Spleen (tissue), 11 donors: ENCODE measurements at regions not wholly inside any gene's neighbourhood (a gene's known extent, or its start where the extent isn't known, plus 50 kb on each side); places are given as distances from the start of the nearest gene placed in this dataset.

ENCODE experiments used
- DNase-seq: peaks from one replicate; pipeline ENCODE4 v3.0.0-alpha.2; 2020
- H3K27ac ChIP-seq, 8 donors: fragments of 200-600 bp; sonication (generic) in 7 of 8; 1 replicate in 4 of 8; 2 replicates in 4 of 8; pipeline versions ENCODE4 v1.5.0 to v1.8.0; 2016 to 2021; ENCODE audit warnings: inconsistent platforms in 4 of 8, mild to moderate bottlenecking in 4 of 8, moderate library complexity in 1 of 8
- H3K27me3 ChIP-seq, 7 donors: fragments of 200-600 bp; sonication (generic) in 6 of 7; replicated peaks in 1 of 7; 1 replicate in 4 of 7; 2 replicates in 3 of 7; pipeline versions ENCODE4 v1.5.0 to v1.8.0; 2016 to 2021; ENCODE audit warnings: inconsistent platforms in 3 of 7, mild to moderate bottlenecking in 1 of 7
- H3K36me3 ChIP-seq, 6 donors: fragments of 200-600 bp; sonication (generic) in 5 of 6; 1 replicate in 4 of 6; 2 replicates in 2 of 6; pipeline versions ENCODE4 v1.5.0 to v1.8.0; 2016 to 2021; ENCODE audit warnings: inconsistent platforms in 2 of 6
- H3K4me1 ChIP-seq, 6 donors: fragments of 200-600 bp; sonication (generic) in 5 of 6; 1 replicate in 3 of 6; 2 replicates in 3 of 6; pipeline versions ENCODE4 v1.5.0 to v1.8.0; 2016 to 2021; ENCODE audit warnings: inconsistent platforms in 3 of 6
- H3K4me3 ChIP-seq, 8 donors: fragments of 200-600 bp; sonication (generic) in 7 of 8; 1 replicate in 4 of 8; 2 replicates in 4 of 8; pipeline versions ENCODE4 v1.5.0 to v1.8.0; 2016 to 2021; ENCODE audit warnings: inconsistent platforms in 4 of 8, mild to moderate bottlenecking in 4 of 8, moderate library complexity in 2 of 8
- H3K9me3 ChIP-seq, 8 donors: fragments of 200-600 bp; sonication (generic) in 7 of 8; 1 replicate in 4 of 8; 2 replicates in 4 of 8; pipeline versions ENCODE4 v1.5.0 to v1.8.0; 2016 to 2021; ENCODE audit warnings: inconsistent platforms in 4 of 8
- POLR2A ChIP-seq, 3 donors: fragments of 450-650 bp; IDR thresholded peaks; one replicate each; pipeline ENCODE4 v1.5.1; 2017; ENCODE audit warnings: antibody characterized with exemption in 3 of 3, mild to moderate bottlenecking in 1 of 3
- POLR2AphosphoS5 ChIP-seq, 3 donors: sonication (generic); formaldehyde crosslinking; IDR thresholded peaks; one replicate each; pipeline ENCODE4 v1.5.1; 2017; ENCODE audit warnings: antibody characterized with exemption in 3 of 3
- WGBS, 5 donors: extraction: QIAGEN DNeasy Blood & Tissue Kit in 3 of 5; methylation state at CpG; one replicate each; pipeline versions ENCODE4 v1.1.5 to v1.1.7; 2013 to 2018; 5-methylcytosine and 5-hydroxymethylcytosine counted together
- intact Hi-C: fragments of 100-400 bp; cut with DNase I; formaldehyde crosslinking; loops from one replicate; pipeline ENCODE4 v1.15.0; 2023; ENCODE audit warnings: low total_unique reads
- TF ChIP-seq, protein P1 (sequence below), 11 experiments: fragments of 200-600 bp in 7 of 11; fragments of 450-650 bp in 4 of 11; sonication (generic) in 4 of 11; IDR thresholded peaks in 8 of 11; conservative IDR thresholded peaks in 3 of 11; 1 replicate in 7 of 11; 2 replicates in 4 of 11; pipeline versions ENCODE4 v1.4.0 to v1.8.0; 2016 to 2021; ENCODE audit warnings: antibody characterized with exemption in 11 of 11, inconsistent platforms in 4 of 11, mild to moderate bottlenecking in 1 of 11
- donor health status: healthy with polysubstance abuse.
- donor health status: DM: no; HTN: no; CAD: no; lungs with moderate emphysema.
- donor health status: DM: no; HTN: no; CAD: no.
- donor health status: Bipolar disorder and iron deficiency.
- donor health status: healthy.
- donor health status: DM: no; HTN: no; CAD: no.
- donor health status: DM: yes; HTN: yes; CAD: no.

DNA sequence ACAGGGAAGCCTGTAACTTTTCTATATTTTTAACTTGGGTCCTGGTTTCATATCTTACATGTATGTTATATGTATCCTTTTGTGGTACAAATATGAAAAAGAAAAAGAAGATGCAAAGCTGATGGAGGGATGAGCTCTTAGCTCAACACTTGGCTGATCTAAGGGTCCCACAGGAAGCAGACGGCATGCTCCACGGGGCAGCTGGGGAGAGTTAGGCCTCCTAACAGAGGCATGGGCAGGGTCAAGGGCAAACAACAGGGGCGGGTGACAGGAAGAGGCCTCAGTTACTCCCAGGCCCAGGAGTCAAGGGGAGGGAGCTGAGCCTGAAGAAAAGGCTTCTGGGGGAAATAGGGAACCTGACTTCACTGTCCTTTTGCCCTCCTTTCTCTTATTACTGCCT is 287.2 kb downstream of the ZSWIM6 start:
- Histone ChIP-seq H3K9me3 (no peaks in the 10 kb centered on the region), H3K27ac (no peak overlapping the region)
- WGBS, 5 donors = 40 to 59% (median 47%) methylated on average over 3 of the region's 3 CpGs

DNA sequence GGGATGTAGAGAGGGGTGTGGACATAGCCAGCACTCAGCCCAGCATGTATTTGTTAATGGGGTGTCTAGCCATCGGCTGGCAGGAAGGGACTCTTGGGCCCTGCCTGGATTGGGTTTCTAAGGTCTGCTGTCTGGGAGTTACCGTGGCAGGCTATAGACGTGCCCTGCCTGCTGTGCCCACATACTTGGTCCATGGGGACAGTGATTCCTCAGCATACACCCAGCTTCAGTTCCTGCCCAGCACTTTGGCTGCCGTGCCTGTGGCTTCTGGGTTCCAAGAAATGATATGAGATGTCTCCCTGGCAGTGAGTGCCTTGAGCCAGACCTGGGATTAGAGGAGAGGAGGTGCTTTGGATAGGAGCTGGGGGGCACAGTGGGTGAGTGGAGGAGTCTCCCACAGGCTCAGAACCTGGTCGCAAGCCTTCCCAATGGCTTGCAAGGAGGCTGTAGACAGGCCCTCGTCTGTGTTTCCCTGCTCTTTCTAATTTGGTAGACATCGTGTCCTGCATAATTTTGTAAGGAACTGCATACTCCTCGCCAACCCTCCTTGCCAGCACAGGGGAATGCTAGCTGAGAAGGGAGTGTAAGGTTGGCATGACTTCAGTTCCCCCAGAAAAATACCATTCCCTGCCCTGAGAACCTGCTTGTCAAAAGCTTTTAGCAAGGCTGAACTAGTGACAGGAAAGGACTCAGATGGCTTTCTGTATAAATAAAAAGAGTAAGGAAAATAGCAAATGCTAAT is 287.9 kb downstream of the ZSWIM6 start:
- Histone ChIP-seq H3K4me3 (no peak overlapping the region), H3K9me3 (no peaks in the 10 kb centered on the region), H3K27me3 (peaks cover 0 to 2% (median 0%) of the 10 kb centered on the region in 7 donors), H3K36me3 (no peaks in the 10 kb centered on the region), H3K4me1 (peaks cover 0 to 16% (median 7%) of the 10 kb centered on the region in 6 donors), H3K27ac (no peak overlapping the region)
- no peak for DNase-seq
- intact Hi-C loops = no loop called here
- no peak for TF ChIP-seq POLR2AphosphoS5 (IDR thresholded peaks at IDR 0.05)
- TF ChIP-seq, protein P1, sequence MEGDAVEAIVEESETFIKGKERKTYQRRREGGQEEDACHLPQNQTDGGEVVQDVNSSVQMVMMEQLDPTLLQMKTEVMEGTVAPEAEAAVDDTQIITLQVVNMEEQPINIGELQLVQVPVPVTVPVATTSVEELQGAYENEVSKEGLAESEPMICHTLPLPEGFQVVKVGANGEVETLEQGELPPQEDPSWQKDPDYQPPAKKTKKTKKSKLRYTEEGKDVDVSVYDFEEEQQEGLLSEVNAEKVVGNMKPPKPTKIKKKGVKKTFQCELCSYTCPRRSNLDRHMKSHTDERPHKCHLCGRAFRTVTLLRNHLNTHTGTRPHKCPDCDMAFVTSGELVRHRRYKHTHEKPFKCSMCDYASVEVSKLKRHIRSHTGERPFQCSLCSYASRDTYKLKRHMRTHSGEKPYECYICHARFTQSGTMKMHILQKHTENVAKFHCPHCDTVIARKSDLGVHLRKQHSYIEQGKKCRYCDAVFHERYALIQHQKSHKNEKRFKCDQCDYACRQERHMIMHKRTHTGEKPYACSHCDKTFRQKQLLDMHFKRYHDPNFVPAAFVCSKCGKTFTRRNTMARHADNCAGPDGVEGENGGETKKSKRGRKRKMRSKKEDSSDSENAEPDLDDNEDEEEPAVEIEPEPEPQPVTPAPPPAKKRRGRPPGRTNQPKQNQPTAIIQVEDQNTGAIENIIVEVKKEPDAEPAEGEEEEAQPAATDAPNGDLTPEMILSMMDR (IDR thresholded peaks at IDR 0.05 in 8 of 11, conservative IDR thresholded peaks at IDR 0.05 in 3 of 11) = no peak
- no peak for TF ChIP-seq POLR2A (IDR thresholded peaks at IDR 0.05)
- WGBS, 5 donors = 83 to 89% (median 86%) methylated on average over 7 to 8 of the region's 8 CpGs

More for the DNA sequence above, 287.2 kb downstream of the ZSWIM6 start:
- DNase-seq = no peak
- intact Hi-C loops = no loop called here
- Histone ChIP-seq H3K36me3 (no peaks in the 10 kb centered on the region), H3K27me3 (no peaks in the 10 kb centered on the region), H3K4me3 (no peak overlapping the region), H3K4me1 (peaks cover 0 to 13% (median 4%) of the 10 kb centered on the region in 6 donors)
- TF ChIP-seq POLR2AphosphoS5 (IDR thresholded peaks at IDR 0.05) (no peak), POLR2A (IDR thresholded peaks at IDR 0.05) (no peak)
- TF ChIP-seq, protein P1 (IDR thresholded peaks at IDR 0.05 in 8 of 11, conservative IDR thresholded peaks at IDR 0.05 in 3 of 11) = no peak

DNA sequence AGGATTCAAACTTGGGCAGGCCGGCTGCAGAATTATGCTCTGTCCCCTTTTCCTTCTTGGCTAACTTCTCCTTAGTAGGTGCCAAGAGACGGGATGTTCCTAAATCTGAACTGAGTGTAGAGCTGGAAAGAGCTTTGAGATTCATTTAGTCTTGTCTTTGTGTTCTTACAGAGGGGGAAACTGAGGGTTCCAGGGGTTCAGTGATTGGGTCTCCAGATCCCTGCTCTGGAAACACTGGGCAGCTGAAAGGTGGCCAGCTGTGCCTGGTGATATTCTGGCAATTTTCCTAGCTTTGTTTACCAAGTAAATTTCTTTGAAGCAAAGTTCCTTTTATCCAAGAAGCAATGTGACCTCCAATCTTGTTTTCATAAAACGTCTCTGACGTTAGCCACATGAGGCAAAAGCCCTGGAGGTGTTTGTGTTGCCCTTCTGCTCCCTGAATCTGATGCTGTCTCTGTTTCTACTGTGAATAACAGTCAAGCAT is 288.7 kb downstream of the ZSWIM6 start:
- Histone ChIP-seq H3K27ac (no peak overlapping the region), H3K36me3 (no peaks in the 10 kb centered on the region), H3K4me3 (no peak overlapping the region), H3K9me3 (no peaks in the 10 kb centered on the region), H3K4me1 (peaks cover 0 to 24% (median 15%) of the 10 kb centered on the region in 6 donors), H3K27me3 (peaks cover 0 to 10% (median 3%) of the 10 kb centered on the region in 7 donors)
- no peak for DNase-seq
- intact Hi-C loops = no loop called here
- no peak for TF ChIP-seq POLR2A (IDR thresholded peaks at IDR 0.05)
- WGBS, 5 donors = 70 to 88% (median 79%) methylated on average over 4 of the region's 4 CpGs

DNA sequence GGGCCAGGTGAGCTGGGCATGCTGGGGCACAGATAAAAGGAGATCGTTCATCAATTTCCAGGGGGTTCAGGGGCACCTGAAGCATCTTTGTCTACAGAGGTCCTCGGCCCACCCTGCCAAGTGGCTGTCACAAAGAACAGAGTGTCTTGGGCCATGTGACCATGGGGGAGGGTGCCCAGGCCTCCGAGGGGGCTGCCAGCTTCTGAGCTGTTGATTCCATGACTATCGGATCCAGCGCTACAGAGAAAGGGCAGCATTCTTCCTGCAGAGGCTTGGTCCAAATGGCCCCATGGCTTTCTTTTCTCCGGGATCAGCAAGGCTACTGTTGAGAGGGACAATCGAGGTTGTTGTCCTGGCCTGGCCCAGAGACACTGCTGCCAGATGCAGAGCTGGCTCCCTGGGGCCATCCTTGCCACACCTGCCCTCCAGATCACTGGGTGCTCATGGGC is 289.2 kb downstream of the ZSWIM6 start:
- peaks cover 0 to 15% (median 8%) of the 10 kb centered on the region in 7 donors for H3K27me3 ChIP-seq
- H3K27ac ChIP-seq = no peak overlapping the region
- 78 to 92% (median 90%) methylated on average over 7 of the region's 7 CpGs for WGBS, 5 donors
- intact Hi-C loops = no loop called here
- TF ChIP-seq, protein P1 (IDR thresholded peaks at IDR 0.05 in 8 of 11, conservative IDR thresholded peaks at IDR 0.05 in 3 of 11) = no peak
- no peak for TF ChIP-seq POLR2A (IDR thresholded peaks at IDR 0.05)
- no peak for TF ChIP-seq POLR2AphosphoS5 (IDR thresholded peaks at IDR 0.05)
- H3K4me3 ChIP-seq = no peak overlapping the region
- DNase-seq = no peak
- peaks cover 0 to 28% (median 20%) of the 10 kb centered on the region in 6 donors for H3K4me1 ChIP-seq
- H3K36me3 ChIP-seq = no peaks in the 10 kb centered on the region
- no peaks in the 10 kb centered on the region for H3K9me3 ChIP-seq
